SU-DHL-6 (cell line): ENCODE measurements at regions not wholly inside any gene's neighbourhood (a gene's known extent, or its start where the extent isn't known, plus 50 kb on each side); places are given as distances from the start of the nearest gene placed in this dataset.
"Not testable (repeated sequence)": the region's sequence is repeated elsewhere in the genome, so short reads cannot be mapped to it uniquely, and the experiment has no call there.

Experiments used
- H2AFZ ChIP-seq: fragments of 200-600 bp; sonication (generic); 2 replicates; pipeline ENCODE4 v1.6.1; 2014; ENCODE audit warnings: low read depth, mild to moderate bottlenecking, moderate library complexity, mixed read lengths, antibody characterized with exemption, low read length; ENCODE audit not compliant: severe bottlenecking
- H3F3A ChIP-seq: fragments of 200-600 bp; shearing (Covaris generic); 2 replicates; pipeline ENCODE4 v1.6.0; 2016; ENCODE audit warnings: antibody characterized with exemption, mild to moderate bottlenecking; ENCODE audit not compliant: insufficient read depth
- H3K27ac ChIP-seq: fragments of 200-600 bp; sonication (generic); 2 replicates; pipeline ENCODE4 v1.5.1; 2016; ENCODE audit warnings: low read depth, mild to moderate bottlenecking, low read length, moderate library complexity, mixed read lengths
- H3K27me3 ChIP-seq: fragments of 200-600 bp; sonication (generic), shearing (Covaris generic); 2 replicates; pipeline ENCODE4 v1.6.0; 2014; ENCODE audit warnings: mild to moderate bottlenecking, low read length
- H3K36me3 ChIP-seq: fragments of 200-600 bp; sonication (generic); 2 replicates; pipeline ENCODE4 v1.6.1; 2014; ENCODE audit warnings: mild to moderate bottlenecking, low read length, mixed read lengths
- H3K4me2 ChIP-seq: fragments of 300-600, 200-600 bp; shearing (Covaris generic), sonication (generic); 2 replicates; pipeline ENCODE4 v1.6.0; 2014; ENCODE audit warnings: low read length, low read depth, mild to moderate bottlenecking; ENCODE audit not compliant: poor library complexity, severe bottlenecking
- H3K4me3 ChIP-seq: fragments of 200-600 bp; sonication (generic); 2 replicates; pipeline ENCODE4 v1.5.1; 2014; ENCODE audit warnings: antibody characterized with exemption, low read length, mild to moderate bottlenecking, mixed read lengths; ENCODE audit not compliant: insufficient read depth, poor library complexity, severe bottlenecking
- H3K79me2 ChIP-seq: fragments of 200-600 bp; sonication (generic); 2 replicates; pipeline ENCODE4 v1.6.1; 2014; ENCODE audit warnings: mild to moderate bottlenecking, low read length, moderate library complexity; ENCODE audit not compliant: insufficient read depth
- H3K9ac ChIP-seq: fragments of 200-600 bp; sonication (generic); 2 replicates; pipeline ENCODE4 v1.7.0; 2014; ENCODE audit warnings: mild to moderate bottlenecking, low read length
- H3K9me2 ChIP-seq: fragments of 200-600 bp; sonication (generic); replicated peaks from 2 replicates; pipeline ENCODE4 v1.6.1; 2014; ENCODE audit warnings: low read length; ENCODE audit not compliant: insufficient read depth
- H3K9me3 ChIP-seq: fragments of 200-600 bp; sonication (generic); 2 replicates; pipeline ENCODE4 v1.6.1; 2014; ENCODE audit warnings: low read length, mixed read lengths; ENCODE audit not compliant: insufficient read depth
- H4K20me1 ChIP-seq: fragments of 200-600 bp; sonication (generic); 2 replicates; pipeline ENCODE4 v1.6.1; 2014; ENCODE audit warnings: low read depth, mild to moderate bottlenecking, antibody characterized with exemption, low read length, moderate library complexity, mixed read lengths
- CTCF ChIP-seq: fragments of 200-600 bp; sonication (generic); IDR thresholded peaks from one replicate; pipeline ENCODE4 v1.5.1; 2017; ENCODE audit warnings: antibody characterized with exemption, mild to moderate bottlenecking, low read length, moderate library complexity; ENCODE audit not compliant: insufficient read depth, poor library complexity, severe bottlenecking
- EZH2phosphoT487 ChIP-seq: fragments of 200-600 bp; sonication (generic), shearing (Covaris generic); conservative IDR thresholded peaks from 2 replicates; pipeline ENCODE4 v1.6.1; 2018; ENCODE audit warnings: mild to moderate bottlenecking, antibody characterized with exemption, low read length, moderate library complexity, mixed read lengths

- no peaks in the 10 kb centered on the region for H3K9me3 ChIP-seq
- H3K9ac ChIP-seq: no peak overlapping the region
- no peak overlapping the region for H2AFZ ChIP-seq
- H3K36me3 ChIP-seq: no peaks in the 10 kb centered on the region
- H3K4me2 ChIP-seq: no peak overlapping the region
- H3K27me3 ChIP-seq: no peaks in the 10 kb centered on the region
- H3K4me3 ChIP-seq: no peak overlapping the region
- no peak overlapping the region for H3K27ac ChIP-seq
- no peaks in the 10 kb centered on the region for H3K9me2 ChIP-seq
- H3F3A ChIP-seq: no peaks in the 10 kb centered on the region
- TF ChIP-seq EZH2phosphoT487: no peak
- TF ChIP-seq CTCF: no peak
- H4K20me1 ChIP-seq: no peaks in the 10 kb centered on the region
- H3K79me2 ChIP-seq: no peaks in the 10 kb centered on the region
Measured at GRCh38 chr11:50181334-50181733, 148.7 kb downstream of the OR4C45 start.

- Histone ChIP-seq H4K20me1 (no peaks in the 10 kb centered on the region), H3K9me2 (no peaks in the 10 kb centered on the region), H3K27me3 (no peaks in the 10 kb centered on the region), H3F3A (no peaks in the 10 kb centered on the region), H3K9me3 (no peaks in the 10 kb centered on the region), H3K4me3 (no peak overlapping the region), H3K79me2 (no peaks in the 10 kb centered on the region), H2AFZ (no peak overlapping the region), H3K9ac (no peak overlapping the region), H3K27ac (no peak overlapping the region), H3K36me3 (no peaks in the 10 kb centered on the region), H3K4me2 (no peak overlapping the region)
- TF ChIP-seq EZH2phosphoT487: no peak
- TF ChIP-seq CTCF: no peak
Measured at GRCh38 chr11:50182486-50182885, 149.8 kb downstream of the OR4C45 start.

GRCh38 chr11:50183170-50183569 lies 150.5 kb downstream of the OR4C45 start:
- H3K4me3 ChIP-seq, H3K9me3 ChIP-seq, H2AFZ ChIP-seq, H3K9me2 ChIP-seq, H3K27me3 ChIP-seq, H3F3A ChIP-seq, H3K4me2 ChIP-seq, H3K27ac ChIP-seq, H3K79me2 ChIP-seq, H4K20me1 ChIP-seq, H3K36me3 ChIP-seq, H3K9ac ChIP-seq: not testable (repeated sequence)

GRCh38 chr11:50186146-50186545 lies 153.5 kb downstream of the OR4C45 start:
- Histone ChIP-seq H4K20me1 (no peaks in the 10 kb centered on the region), H3K9ac (no peak overlapping the region), H3K9me3 (no peaks in the 10 kb centered on the region), H2AFZ (no peak overlapping the region), H3K4me3 (no peak overlapping the region), H3F3A (no peaks in the 10 kb centered on the region), H3K27ac (no peak overlapping the region), H3K79me2 (no peaks in the 10 kb centered on the region), H3K4me2 (no peak overlapping the region), H3K27me3 (no peaks in the 10 kb centered on the region), H3K9me2 (no peaks in the 10 kb centered on the region), H3K36me3 (no peaks in the 10 kb centered on the region)
- TF ChIP-seq EZH2phosphoT487 (no peak), CTCF (no peak)
